T-helper 2 cell treated with Interferon-gamma antibody and Interleukin-4, amounts not matched to agents 5 μg/mL and 100 μg/mL, for 36 hours (primary cell): ENCODE measurements at regions not wholly inside any gene's neighbourhood (a gene's known extent, or its start where the extent isn't known, plus 50 kb on each side); places are given as distances from the start of the nearest gene placed in this dataset.

Experiments used
- DNase-seq: peaks from one replicate; pipeline ENCODE4 v3.0.0; 2021; ENCODE audit warnings: low spot score
- H3K27ac Mint-ChIP-seq: one replicate; pipeline ENCODE4 v1.8.0; 2021; ENCODE audit warnings: mild to moderate bottlenecking, mixed read lengths
- H3K27me3 Mint-ChIP-seq: one replicate; pipeline ENCODE4 v1.8.0; 2021; ENCODE audit warnings: low read depth, mixed read lengths
- H3K36me3 Mint-ChIP-seq: one replicate; pipeline ENCODE4 v1.8.0; 2021; ENCODE audit warnings: low read depth, mixed read lengths
- H3K4me1 Mint-ChIP-seq: one replicate; pipeline ENCODE4 v1.8.0; 2021; ENCODE audit warnings: low read depth, mixed read lengths
- H3K4me3 Mint-ChIP-seq: one replicate; pipeline ENCODE4 v1.8.0; 2022; ENCODE audit warnings: mild to moderate bottlenecking, moderate library complexity, mixed read lengths
- H3K9me3 Mint-ChIP-seq: one replicate; pipeline ENCODE4 v1.8.0; 2021; ENCODE audit warnings: mixed read lengths

DNA sequence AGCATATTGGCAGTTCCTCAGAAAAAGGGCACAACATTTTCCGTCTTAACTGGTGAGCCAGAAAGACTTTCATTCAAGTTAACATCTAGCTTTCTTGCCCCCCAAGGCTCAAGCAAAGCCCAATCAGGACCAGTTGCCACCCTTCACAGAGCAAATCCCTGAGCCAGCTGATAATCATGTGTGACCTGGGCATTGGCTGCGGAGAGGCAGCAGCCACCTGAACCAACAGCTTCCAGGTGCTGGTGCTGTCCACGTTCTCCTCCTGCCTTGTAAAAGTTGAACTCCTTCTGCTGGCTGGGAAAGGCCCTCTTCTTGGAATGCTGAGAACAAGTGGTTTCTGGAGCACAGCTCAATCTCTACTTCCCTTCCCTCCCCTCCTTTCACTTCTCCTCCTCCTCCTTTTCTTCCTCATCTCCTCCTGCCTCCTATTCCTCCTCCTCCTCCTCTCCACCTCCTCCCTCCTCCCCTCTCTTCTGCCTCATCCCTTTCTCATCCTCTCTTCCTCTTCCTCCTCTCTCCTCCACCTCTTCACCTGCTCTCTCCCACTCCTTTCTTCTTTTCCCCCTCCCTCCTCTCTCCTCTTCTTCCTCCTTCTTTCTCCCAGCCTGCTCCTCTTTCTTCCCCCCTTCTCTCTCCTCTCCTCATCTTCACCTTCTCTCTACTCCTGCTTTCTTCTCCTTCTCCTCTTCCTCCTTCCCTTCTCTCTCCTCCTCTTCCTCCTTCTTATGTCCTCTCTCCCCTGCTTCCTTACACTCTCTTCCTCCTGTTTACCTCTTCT, 140.6 kb downstream of the JCAD start:
- Mint-ChIP-seq H3K27ac (no peak overlapping the region), H3K4me3 (no peak overlapping the region), H3K36me3 (no peaks in the 10 kb centered on the region), H3K9me3 (no peaks in the 10 kb centered on the region), H3K4me1 (no peaks in the 10 kb centered on the region), H3K27me3 (peaks cover 14% of the 10 kb centered on the region)
- DNase-seq: no peak

DNA sequence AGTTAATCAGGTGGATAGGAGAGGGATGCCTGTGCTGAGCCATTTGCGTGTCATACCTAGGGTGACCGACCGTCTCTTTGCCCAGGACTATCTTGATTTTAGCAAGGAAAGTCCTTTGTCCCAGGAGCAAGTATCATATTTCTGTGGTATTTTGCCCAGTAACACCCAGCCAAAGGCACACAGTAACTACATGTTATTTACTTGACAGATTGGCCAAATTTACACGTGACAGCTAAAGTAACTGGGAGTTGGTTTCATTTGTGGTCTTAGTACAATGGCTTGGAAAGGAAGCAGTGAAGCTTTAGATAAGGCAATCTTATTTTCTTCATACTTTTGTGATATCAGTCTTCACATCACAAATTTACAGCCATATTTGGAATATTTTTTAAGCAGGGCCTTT, 142.1 kb downstream of the JCAD start:
- DNase-seq: no peak
- no peaks in the 10 kb centered on the region for H3K36me3 Mint-ChIP-seq
- peaks cover 12% of the 10 kb centered on the region for H3K27me3 Mint-ChIP-seq
- no peaks in the 10 kb centered on the region for H3K9me3 Mint-ChIP-seq
- H3K4me3 Mint-ChIP-seq: no peak overlapping the region
- H3K4me1 Mint-ChIP-seq: no peaks in the 10 kb centered on the region
- no peak overlapping the region for H3K27ac Mint-ChIP-seq

GRCh38 chr10:29916669-29917068, 142.7 kb downstream of the JCAD start:
- Mint-ChIP-seq H3K36me3 (no peaks in the 10 kb centered on the region), H3K9me3 (no peaks in the 10 kb centered on the region), H3K4me1 (no peaks in the 10 kb centered on the region), H3K27me3 (peaks cover 12% of the 10 kb centered on the region), H3K4me3 (no peak overlapping the region), H3K27ac (no peak overlapping the region)
- DNase-seq: no peak

DNA sequence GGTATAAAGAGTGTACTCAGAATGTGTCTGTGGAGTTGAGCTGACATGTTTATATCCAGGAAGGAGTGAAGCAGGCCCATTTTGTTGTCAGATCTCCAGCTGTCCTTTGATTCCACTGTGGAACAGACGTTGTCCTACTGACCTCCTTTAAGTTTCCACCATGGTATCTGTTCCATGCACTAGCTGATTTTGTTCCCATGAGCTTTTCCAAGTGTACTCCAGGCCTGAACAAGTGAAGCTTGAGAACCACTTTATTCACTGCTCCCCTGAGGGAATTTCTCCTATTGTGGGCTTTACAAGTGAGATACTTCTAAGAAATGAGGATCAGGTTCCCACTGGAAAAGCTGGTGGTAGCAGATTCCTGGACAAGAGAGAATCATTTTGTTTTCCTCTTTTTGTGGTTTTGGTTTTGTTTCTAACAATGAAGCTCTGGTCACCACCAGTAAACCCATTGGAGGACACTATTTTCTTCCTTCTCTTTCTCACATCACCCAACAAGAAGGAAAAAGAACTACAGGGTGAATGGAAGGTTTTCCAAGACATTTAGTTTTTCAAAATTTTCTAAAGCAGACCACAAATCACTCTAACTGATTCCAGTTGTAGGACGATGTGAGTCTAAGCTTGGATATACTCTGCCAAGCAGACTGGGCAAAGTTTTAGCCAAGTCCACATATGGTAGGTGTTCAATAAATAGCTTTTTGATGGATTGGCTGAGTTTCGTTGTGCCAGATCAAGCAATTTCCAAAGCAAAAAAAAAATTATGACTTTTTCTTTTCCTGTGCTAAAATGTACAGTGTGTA, 144.2 kb downstream of the JCAD start:
- Mint-ChIP-seq H3K27me3 (peaks cover 16% of the 10 kb centered on the region), H3K4me1 (no peaks in the 10 kb centered on the region), H3K9me3 (no peaks in the 10 kb centered on the region), H3K4me3 (no peak overlapping the region), H3K27ac (no peak overlapping the region), H3K36me3 (no peaks in the 10 kb centered on the region)
- no peak for DNase-seq

- Mint-ChIP-seq H3K4me1 (peaks cover 8% of the 10 kb centered on the region), H3K27me3 (peaks cover 8% of the 10 kb centered on the region), H3K9me3 (no peaks in the 10 kb centered on the region), H3K4me3 (no peak overlapping the region), H3K27ac (no peak overlapping the region), H3K36me3 (no peaks in the 10 kb centered on the region)
- no peak for DNase-seq
Observed at GRCh38 chr10:29908962-29909361, 150.4 kb downstream of the JCAD start.

DNA sequence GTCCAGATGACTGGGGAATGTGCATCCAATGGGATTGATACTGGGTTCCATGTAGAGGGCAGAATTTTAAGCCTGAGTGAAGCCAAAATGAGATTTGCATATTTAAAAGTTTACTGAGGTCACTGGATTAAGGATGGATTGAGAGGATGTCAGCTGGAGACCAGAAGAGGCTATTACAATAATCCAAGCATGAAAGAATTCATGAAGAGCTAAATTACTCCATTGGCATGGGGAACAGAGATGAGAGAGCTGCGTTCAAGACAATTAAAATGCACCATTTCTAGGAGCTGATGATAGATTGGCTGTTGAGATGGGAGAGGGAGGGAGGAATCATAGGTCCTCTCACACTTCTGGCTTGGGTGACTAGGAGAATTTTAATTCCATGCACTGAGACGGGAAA, 158.5 kb downstream of the JCAD start:
- H3K27me3 Mint-ChIP-seq: peaks cover 17% of the 10 kb centered on the region

GRCh38 chr10:29897999-29898716, 161.2 kb downstream of the JCAD start:
- Mint-ChIP-seq H3K9me3 (no peaks in the 10 kb centered on the region), H3K36me3 (no peaks in the 10 kb centered on the region), H3K4me1 (no peaks in the 10 kb centered on the region), H3K4me3 (no peak overlapping the region), H3K27me3 (peaks cover 27% of the 10 kb centered on the region), H3K27ac (no peak overlapping the region)
- no peak for DNase-seq

More for the DNA sequence above, 158.5 kb downstream of the JCAD start:
- Mint-ChIP-seq H3K9me3 (no peaks in the 10 kb centered on the region), H3K4me3 (no peak overlapping the region), H3K27ac (no peak overlapping the region), H3K4me1 (no peaks in the 10 kb centered on the region), H3K36me3 (no peaks in the 10 kb centered on the region)
- DNase-seq: no peak

DNA sequence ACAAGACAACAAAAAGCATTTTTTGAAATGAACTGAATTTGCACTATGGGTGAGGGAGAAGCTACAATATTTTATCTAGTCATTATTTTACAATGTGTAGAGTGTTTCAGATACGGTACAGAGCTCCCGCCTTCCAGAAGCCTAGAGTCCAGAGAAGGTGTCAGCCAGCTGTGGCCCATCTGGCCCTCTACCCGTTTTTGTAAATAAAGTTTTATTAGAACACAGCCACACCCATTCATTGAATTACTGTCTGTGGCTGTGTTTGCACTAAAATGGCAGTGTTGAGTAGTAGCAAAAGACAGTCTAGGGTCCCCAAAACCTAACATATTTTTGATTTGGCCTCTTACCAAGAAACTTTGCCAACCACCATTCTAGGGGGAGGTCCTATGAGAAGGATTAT, 162.0 kb downstream of the JCAD start:
- no peak for DNase-seq
- Mint-ChIP-seq H3K27ac (no peak overlapping the region), H3K4me1 (no peaks in the 10 kb centered on the region), H3K9me3 (no peaks in the 10 kb centered on the region), H3K36me3 (no peaks in the 10 kb centered on the region), H3K4me3 (no peak overlapping the region), H3K27me3 (peaks cover 27% of the 10 kb centered on the region)

DNA sequence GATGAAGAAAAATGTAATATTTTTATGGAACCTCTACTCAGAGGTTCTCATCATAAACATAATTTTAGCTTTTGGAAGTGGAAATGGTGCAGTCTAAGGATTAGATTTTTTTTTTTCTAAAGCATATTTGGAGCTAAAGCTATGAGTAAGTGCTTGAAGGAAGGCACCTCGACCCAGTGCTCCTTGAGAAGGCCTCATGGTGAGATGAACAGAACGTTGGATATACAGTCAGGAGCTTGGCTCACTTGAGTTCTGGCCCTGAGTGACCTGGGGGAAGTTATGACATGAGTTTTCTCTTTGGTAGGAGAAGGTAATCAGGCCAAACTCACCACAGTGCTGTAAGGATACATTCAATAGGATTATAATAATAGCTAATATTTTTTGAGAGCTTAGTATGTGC, 163.3 kb downstream of the JCAD start:
- Mint-ChIP-seq H3K4me1 (no peaks in the 10 kb centered on the region), H3K27ac (no peak overlapping the region)
- no peak for DNase-seq

DNA sequence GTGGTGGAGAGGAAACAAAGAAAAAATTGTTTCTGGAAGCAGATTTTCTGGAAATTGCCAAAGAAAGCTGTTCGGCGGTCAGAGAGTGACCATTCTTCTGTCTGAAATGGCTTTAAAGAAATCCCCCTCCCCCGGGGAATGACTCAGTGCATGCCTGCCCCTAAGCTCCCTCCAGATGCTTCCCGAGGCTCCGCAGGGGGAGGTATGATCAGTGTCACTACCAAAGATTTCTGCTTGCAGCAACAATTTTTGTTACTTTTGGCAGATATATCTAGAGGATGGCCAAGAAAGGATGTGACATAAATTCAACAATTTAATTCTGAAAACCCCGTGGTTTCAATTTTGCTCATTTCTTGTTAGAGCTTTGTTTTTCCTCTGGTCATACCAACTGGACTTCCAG, 163.9 kb downstream of the JCAD start:
- Mint-ChIP-seq H3K27ac (no peak overlapping the region), H3K36me3 (no peaks in the 10 kb centered on the region), H3K9me3 (no peaks in the 10 kb centered on the region), H3K4me3 (no peak overlapping the region), H3K27me3 (peaks cover 24% of the 10 kb centered on the region), H3K4me1 (no peaks in the 10 kb centered on the region)
- no peak for DNase-seq

More for the DNA sequence above, 163.3 kb downstream of the JCAD start:
- peaks cover 26% of the 10 kb centered on the region for H3K27me3 Mint-ChIP-seq
- no peaks in the 10 kb centered on the region for H3K9me3 Mint-ChIP-seq
- no peak overlapping the region for H3K4me3 Mint-ChIP-seq
- H3K36me3 Mint-ChIP-seq: no peaks in the 10 kb centered on the region

DNA sequence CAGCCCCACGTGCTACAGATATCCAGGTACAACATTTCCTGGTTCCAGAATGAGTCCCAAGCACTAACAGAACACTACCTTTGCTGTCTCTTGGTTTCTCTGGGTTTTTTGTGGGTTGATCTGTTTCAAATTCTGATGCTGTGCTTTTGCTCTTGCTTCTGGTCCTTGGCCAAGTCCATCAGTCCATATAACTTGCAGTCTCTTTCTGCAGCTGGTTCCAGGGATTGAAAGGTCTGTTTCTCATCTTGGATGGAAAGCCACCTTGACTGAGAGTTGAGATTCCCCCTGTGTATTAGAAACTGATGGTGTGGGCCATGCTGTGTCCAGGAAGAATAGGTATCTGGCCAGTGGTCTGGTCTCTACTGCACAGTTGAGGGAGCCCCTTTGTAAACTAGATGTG, 171.1 kb downstream of the JCAD start:
- Mint-ChIP-seq H3K27me3 (peaks cover 2% of the 10 kb centered on the region), H3K4me1 (no peaks in the 10 kb centered on the region), H3K4me3 (no peak overlapping the region), H3K27ac (no peak overlapping the region), H3K36me3 (no peaks in the 10 kb centered on the region), H3K9me3 (no peaks in the 10 kb centered on the region)
- DNase-seq: no peak

GRCh38 chr10:29886299-29886698, 173.1 kb downstream of the JCAD start:
- H3K27ac Mint-ChIP-seq: no peak overlapping the region
- no peaks in the 10 kb centered on the region for H3K36me3 Mint-ChIP-seq
- H3K4me1 Mint-ChIP-seq: no peaks in the 10 kb centered on the region
- DNase-seq: no peak
- no peak overlapping the region for H3K4me3 Mint-ChIP-seq
- no peaks in the 10 kb centered on the region for H3K9me3 Mint-ChIP-seq
- peaks cover 2% of the 10 kb centered on the region for H3K27me3 Mint-ChIP-seq

- H3K36me3 Mint-ChIP-seq: no peaks in the 10 kb centered on the region
- no peak for DNase-seq
- no peak overlapping the region for H3K27ac Mint-ChIP-seq
- H3K9me3 Mint-ChIP-seq: no peaks in the 10 kb centered on the region
- no peaks in the 10 kb centered on the region for H3K27me3 Mint-ChIP-seq
- no peak overlapping the region for H3K4me3 Mint-ChIP-seq
- no peaks in the 10 kb centered on the region for H3K4me1 Mint-ChIP-seq
Observed at GRCh38 chr10:29883231-29883630, 176.2 kb downstream of the JCAD start.

- DNase-seq: no peak
- Mint-ChIP-seq H3K9me3 (no peaks in the 10 kb centered on the region), H3K27ac (no peak overlapping the region), H3K4me3 (no peak overlapping the region), H3K4me1 (no peaks in the 10 kb centered on the region), H3K36me3 (no peaks in the 10 kb centered on the region), H3K27me3 (no peaks in the 10 kb centered on the region)
Observed at GRCh38 chr10:29882766-29883165, 176.6 kb downstream of the JCAD start.
